ENCODE measurements at regions not wholly inside any gene's neighbourhood (a gene's known extent, or its start where the extent isn't known, plus 50 kb on each side); places are given as distances from the start of the nearest gene placed in this dataset.

DNA sequence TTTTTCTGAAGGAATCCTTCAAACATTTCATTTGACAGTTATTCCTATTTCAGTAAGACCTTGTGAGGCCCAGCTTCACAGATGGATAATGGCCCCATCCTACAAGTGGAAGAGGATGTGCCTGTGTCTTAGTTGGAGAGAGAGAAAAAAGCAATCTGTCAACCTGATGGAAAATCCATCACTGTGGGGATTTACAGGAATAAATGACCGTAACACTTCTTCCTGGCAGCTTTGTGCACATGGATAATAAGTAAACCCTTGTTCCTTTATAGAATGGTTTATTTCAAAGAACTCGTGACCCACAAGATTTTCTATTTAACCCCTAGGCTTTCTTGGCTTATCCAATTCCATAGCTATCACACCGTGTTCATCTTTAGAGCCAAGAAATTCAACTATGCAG lies 121.4 kb upstream of the PCED1B start (continued):
- TF ChIP-seq DEAF1 (CRISPR knock-in tag; IDR thresholded peaks at IDR 0.05) (no peak), TFAM (CRISPR knock-in tag; conservative IDR thresholded peaks at IDR 0.05) (no peak), ZBTB33 (CRISPR knock-in tag; IDR thresholded peaks at IDR 0.05) (no peak), SNIP1 (IDR thresholded peaks at IDR 0.05; ENCODE audit: low read depth) (no peak), RBM15 (IDR thresholded peaks at IDR 0.05; ENCODE audit: insufficient read depth, low read length) (no peak), PRPF4 (IDR thresholded peaks at IDR 0.05; ENCODE audit: insufficient read depth, low read depth, low read length, poor library complexity, severe bottlenecking) (no peak), PRMT5 (CRISPR knock-in tag; IDR thresholded peaks at IDR 0.05) (no peak), NFE2 (IDR thresholded peaks at IDR 0.05; ENCODE audit: low read depth) (no peak), NR2C1 (IDR thresholded peaks at IDR 0.05) (no peak), NR2C1 (tag; IDR thresholded peaks at IDR 0.05) (no peak), DLX4 (CRISPR knock-in tag; IDR thresholded peaks at IDR 0.05) (no peak)

All from K562 (cell line).